GM18511 (cell line): ENCODE measurements at regions not wholly inside any gene's neighbourhood (a gene's known extent, or its start where the extent isn't known, plus 50 kb on each side); places are given as distances from the start of the nearest gene placed in this dataset.
"Not testable (repeated sequence)": the region's sequence is repeated elsewhere in the genome, so short reads cannot be mapped to it uniquely, and the experiment has no call there.

Source experiments
- ATAC-seq: cut with Tn5 transposase; IDR thresholded peaks from one replicate; pipeline ENCODE4 v1.9.1; 2021; ENCODE audit warnings: mild to moderate bottlenecking, moderate library complexity; ENCODE audit not compliant: unreplicated experiment

GRCh38 chr14:41120402-41120801 lies 486.3 kb upstream of the LRFN5 start:
- no peak for ATAC-seq

- no peak for ATAC-seq
Measured at GRCh38 chr14:41096131-41096530, 510.5 kb upstream of the LRFN5 start.

- ATAC-seq = no peak
Measured at GRCh38 chr14:41087056-41087455, 519.6 kb upstream of the LRFN5 start.

GRCh38 chr14:41073544-41073943 lies 533.1 kb upstream of the LRFN5 start:
- no peak for ATAC-seq

DNA sequence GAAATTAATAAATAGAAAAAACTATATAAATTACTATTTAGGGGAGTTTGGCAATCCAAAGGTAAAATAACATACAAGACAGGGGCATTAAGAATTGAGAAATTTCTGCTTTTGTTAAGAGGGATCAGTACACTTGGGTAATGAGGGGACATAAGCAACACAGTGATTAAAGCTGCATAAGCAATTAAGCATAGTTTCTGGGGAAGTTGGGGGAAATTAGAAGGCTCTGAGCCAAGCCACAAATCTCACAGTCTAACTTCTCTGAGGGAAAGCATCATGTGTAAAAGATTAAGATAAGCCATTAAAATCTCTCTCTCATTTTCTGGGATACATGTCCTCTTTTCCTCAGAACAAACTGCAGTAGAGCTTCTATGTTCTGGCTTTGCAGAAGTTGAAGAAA lies 533.9 kb upstream of the LRFN5 start:
- no peak for ATAC-seq

DNA sequence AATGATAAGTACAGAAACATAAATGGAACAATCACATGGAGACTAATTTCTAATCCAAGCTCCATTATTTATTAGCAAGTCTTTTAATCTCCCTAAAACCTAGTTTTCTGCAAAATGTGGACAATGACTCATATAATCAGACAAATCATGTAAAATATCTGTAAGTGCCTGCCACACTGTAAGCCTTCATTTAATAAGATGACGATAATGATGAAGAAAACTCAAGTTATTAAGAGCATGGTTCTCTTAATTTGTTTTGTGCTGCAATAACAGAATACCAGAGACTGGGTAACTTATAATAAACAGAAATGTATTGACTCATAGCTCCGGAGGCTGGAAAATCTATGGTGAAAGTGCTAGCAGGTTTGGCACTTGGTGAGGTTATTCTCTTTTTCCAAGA lies 535.3 kb upstream of the LRFN5 start:
- no peak for ATAC-seq

GRCh38 chr14:41062826-41063225 lies 543.9 kb upstream of the LRFN5 start:
- no peak for ATAC-seq

DNA sequence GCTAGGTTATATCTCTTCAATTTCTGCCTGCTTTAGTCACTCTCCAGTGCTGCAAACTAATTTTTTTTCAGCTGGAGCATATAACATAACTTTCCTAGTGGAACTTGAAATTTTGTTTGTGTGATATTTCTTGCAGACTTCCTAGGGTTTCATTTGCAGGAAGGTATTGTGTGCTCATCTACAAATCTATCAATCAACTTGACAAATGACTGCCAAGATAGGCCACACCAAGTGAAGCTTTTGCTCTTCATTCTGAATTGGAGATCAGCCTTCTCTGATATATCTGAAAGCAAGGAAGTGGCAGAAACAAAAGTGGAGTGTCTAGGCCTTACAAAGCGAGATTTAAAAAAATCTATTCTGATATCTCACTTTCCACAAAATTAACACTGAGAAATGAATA lies 551.1 kb upstream of the LRFN5 start:
- ATAC-seq = no peak

DNA sequence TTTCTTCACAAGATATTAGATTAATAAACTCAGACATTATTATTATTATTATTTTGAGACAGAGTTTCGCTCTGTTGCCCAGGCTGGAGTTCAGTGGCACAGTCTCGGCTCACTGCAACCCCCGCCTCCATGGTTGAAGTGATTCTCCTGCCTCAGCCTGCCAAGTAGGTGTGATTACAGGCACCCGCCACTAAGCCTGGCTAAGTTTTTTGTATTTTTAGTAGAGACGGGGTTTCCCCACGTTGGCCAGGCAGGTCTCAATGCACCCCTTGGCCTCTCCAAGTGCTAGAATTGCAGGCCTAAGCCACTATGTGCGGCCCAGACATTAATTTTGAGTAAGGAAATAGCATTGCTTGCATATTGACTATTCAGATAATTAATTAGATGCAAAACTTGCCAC lies 554.9 kb upstream of the LRFN5 start:
- ATAC-seq = no peak

DNA sequence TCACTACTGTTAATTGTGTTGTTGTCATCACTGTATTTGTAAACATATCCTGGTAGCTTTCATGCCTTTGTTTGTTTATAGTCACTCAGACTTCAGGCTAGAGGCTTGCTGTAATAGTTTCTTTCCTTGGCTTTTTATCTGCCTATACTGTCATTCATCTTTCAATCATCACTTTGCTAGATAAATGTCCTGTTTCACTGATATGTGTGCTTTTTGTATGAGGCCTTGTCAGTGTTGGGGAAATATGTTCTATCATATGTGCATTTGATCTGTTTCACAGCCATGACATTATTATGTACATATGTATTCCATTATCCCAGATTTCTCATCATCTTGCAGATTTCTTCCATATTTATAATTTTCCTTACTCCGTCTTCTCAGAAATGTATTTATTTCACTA lies 558.9 kb upstream of the LRFN5 start:
- no peak for ATAC-seq

- no peak for ATAC-seq
Measured at GRCh38 chr14:41037388-41037787, 569.3 kb upstream of the LRFN5 start.

DNA sequence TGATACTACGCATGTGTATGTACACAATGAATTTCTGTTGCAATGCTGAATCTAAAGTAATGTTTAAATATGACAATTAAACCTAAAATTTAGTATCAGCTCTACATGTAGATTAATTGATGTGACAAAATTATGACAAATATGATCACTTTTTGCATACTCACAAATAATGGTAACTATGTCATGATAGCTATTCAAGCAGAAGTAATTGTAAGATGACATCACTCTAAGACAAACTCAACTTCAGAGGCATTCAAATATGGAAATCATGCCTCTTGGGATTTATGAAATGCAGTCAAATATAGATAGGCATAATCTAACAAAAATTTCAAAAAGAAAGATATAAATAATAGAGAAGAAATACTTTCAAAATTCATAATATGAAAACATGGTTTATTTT lies 571.7 kb upstream of the LRFN5 start:
- ATAC-seq = no peak

GRCh38 chr14:41022932-41023331 lies 583.7 kb upstream of the LRFN5 start:
- no peak for ATAC-seq

DNA sequence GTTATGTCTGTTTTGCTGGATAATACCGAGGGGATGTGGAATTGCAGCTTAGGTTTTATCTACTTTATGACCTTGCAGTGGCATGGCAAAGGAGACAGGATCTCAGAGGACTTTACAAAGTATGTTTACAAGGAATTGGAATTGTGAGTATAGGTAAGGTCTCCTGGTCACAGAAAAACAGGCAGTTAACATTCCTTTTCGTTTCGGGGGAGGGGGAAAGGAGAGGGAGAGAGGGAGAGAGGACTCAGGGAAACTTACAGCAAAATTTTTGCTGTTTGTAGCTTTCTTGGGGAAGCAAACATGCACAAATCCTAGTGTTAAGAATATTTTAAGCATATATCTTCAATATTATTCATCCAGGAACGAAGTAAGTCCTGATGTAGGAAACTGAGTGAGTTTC lies 590.5 kb upstream of the LRFN5 start:
- ATAC-seq = no peak

GRCh38 chr14:41000350-41000749 lies 606.3 kb upstream of the LRFN5 start:
- ATAC-seq = no peak

GRCh38 chr14:40989260-40989659 lies 617.4 kb upstream of the LRFN5 start:
- no peak for ATAC-seq

DNA sequence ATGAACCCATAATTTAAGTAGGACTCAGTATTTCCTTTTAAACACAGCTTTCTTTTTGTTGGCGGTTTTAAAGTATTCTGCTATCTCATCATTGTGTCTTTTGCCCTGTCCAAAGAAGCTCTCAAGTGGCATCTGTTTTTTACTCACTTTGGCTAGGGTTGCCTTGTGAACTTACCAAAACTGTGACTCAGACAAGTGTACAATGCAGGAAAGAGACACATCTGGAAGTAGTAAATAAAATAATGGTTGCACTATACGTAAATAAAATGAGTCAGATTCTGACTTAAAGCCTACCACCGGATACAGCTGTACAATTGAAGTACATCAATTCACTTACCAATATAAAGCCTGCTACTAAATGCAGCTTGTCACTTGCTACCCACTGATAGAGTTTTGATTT lies 619.2 kb upstream of the LRFN5 start:
- no peak for ATAC-seq

- ATAC-seq = no peak
Measured at GRCh38 chr14:40986655-40987054, 620.0 kb upstream of the LRFN5 start.

DNA sequence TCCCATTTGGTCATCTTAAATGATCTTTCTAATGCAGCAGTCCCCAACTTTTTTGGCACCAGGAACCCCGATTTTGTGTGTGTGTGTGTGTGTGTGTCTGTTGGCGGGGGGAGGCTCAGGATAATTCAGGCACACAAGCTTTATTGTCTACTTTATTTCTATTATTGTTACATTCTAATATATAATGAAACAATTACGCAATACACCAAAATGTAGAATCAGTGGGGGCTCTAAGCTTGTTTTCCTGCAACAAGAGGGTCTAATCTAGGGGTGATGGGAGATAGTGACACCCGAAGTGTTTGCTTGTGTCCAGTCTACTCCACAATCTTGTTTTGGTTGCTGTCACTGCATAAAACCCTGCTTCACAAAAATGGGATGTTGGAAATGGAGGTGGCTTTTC lies 621.1 kb upstream of the LRFN5 start:
- ATAC-seq = no peak

GRCh38 chr14:40983604-40984003 lies 623.1 kb upstream of the LRFN5 start:
- ATAC-seq = no peak

GRCh38 chr14:40981247-40981646 lies 625.4 kb upstream of the LRFN5 start:
- ATAC-seq = no peak

DNA sequence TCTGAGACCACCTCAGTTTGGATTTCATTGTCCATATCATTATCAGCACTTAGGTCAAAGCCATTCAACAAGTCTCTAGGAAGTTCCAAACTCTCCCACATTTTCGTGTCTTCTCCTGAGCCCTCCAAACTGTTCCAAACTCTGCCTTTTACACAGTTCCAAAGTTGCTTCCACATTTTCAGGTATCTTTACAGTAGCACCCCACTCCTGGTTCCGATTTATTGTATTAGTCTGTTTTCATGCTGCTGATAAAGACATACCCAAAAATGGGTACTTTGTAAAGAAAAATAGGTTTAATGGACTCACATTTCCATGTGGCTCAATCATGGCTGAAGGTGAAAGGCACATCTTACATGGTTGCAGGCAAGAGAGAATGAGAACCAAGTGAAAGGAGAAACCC lies 646.4 kb upstream of the LRFN5 start:
- ATAC-seq = not testable (repeated sequence)

DNA sequence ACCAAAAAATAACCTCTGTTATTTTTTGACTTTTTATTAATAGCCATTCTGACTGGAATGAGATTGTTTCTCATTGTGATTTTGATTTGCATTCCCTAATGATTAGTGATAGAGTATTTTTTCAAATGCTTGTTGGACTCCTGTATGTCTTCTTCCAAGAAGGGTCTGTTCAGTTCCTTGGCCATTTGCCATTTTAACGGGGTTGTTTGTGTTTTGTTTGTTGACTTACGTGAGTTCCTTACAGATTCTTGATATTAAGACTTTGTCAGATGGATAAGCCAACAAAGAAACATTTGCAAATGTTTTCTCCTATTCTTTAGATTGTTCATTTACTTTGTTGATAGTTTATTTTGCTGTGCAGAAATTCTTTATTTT lies 651.6 kb upstream of the LRFN5 start:
- no peak for ATAC-seq
